Natural killer cell treated with Interleukin-12 subunit alpha and Interleukin-12 subunit beta and Interleukin-15 and Interleukin-18, amount 100 ng/mL, for 72 hours (primary cell): ENCODE measurements at regions not wholly inside any gene's neighbourhood (a gene's known extent, or its start where the extent isn't known, plus 50 kb on each side); places are given as distances from the start of the nearest gene placed in this dataset.
"Not testable (repeated sequence)": the region's sequence is repeated elsewhere in the genome, so short reads cannot be mapped to it uniquely, and the experiment has no call there.

Experiments
- ATAC-seq, 2 donors: fragments of 150-1000 bp; cut with Tn5 transposase in 1 of 2; sonication (Bioruptor Pico), chemical (Tn5 transposase) in 1 of 2; 2 replicates each; pipeline ENCODE4 v1.10.0; 2021
- DNase-seq: peaks from one replicate; pipeline ENCODE4 v3.0.0; 2022; ENCODE audit warnings: low spot score
- H3K27ac Mint-ChIP-seq, 2 donors: 1 replicate in 1 of 2; 2 replicates in 1 of 2; pipeline ENCODE4 v1.8.0; 2022; ENCODE audit warnings: mixed read lengths in 2 of 2, mild to moderate bottlenecking in 1 of 2, moderate library complexity in 1 of 2
- H3K27me3 Mint-ChIP-seq, 2 donors: 1 replicate in 1 of 2; 2 replicates in 1 of 2; pipeline ENCODE4 v1.8.0; 2022; ENCODE audit warnings: mixed read lengths in 2 of 2
- H3K36me3 Mint-ChIP-seq: one replicate; pipeline ENCODE4 v1.8.0; 2022; ENCODE audit warnings: mixed read lengths
- H3K4me1 Mint-ChIP-seq, 2 donors: 1 replicate in 1 of 2; 2 replicates in 1 of 2; pipeline ENCODE4 v1.8.0; 2022; ENCODE audit warnings: low read depth in 2 of 2, mixed read lengths in 2 of 2, mild to moderate bottlenecking in 1 of 2
- H3K4me3 Mint-ChIP-seq: one replicate; pipeline ENCODE4 v1.8.0; 2022; ENCODE audit warnings: mixed read lengths
- H3K9me3 Mint-ChIP-seq: 2 replicates; pipeline ENCODE4 v1.8.0; 2022; ENCODE audit warnings: mixed read lengths

DNA sequence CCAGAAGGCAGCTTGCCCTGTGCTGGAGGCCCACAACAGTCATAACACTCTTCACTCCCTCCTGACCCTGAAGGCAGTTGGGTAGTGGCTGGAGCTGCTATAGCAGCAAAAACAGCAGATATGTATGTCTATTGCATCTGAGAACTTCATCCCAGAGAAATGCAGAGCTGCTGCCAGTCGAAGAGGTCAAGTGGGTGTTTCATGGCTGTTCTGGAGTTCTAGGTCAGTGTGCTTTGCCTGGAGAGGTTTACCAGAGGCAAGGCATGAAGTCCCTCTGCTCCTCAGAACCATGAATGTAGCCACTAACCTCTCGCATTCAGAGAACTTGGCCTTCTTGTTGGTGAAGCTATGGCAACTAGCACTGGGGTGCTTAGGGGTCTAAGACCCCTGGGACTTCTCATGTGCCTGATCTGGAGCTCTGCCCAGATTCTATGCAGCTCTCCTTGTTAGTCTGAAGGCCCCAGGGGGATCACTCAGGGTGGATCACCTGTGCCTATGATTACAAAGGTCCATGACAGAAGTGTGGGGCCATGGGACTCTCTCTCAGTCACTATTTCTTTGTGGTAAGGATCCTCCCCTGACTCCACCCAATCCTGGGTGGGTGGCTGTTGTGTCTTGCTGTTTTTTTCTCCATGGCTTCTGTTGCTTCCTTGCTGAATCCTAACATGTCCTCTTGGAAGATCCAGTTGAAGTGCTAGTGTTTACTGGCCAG lies 637.7 kb upstream of the TPTE start:
- H3K27me3 Mint-ChIP-seq, H3K4me3 Mint-ChIP-seq, DNase-seq, ATAC-seq, H3K4me1 Mint-ChIP-seq, H3K27ac Mint-ChIP-seq: not testable (repeated sequence)
- peaks cover 14% of the 10 kb centered on the region for H3K36me3 Mint-ChIP-seq
- H3K9me3 Mint-ChIP-seq: peaks cover 14% of the 10 kb centered on the region

DNA sequence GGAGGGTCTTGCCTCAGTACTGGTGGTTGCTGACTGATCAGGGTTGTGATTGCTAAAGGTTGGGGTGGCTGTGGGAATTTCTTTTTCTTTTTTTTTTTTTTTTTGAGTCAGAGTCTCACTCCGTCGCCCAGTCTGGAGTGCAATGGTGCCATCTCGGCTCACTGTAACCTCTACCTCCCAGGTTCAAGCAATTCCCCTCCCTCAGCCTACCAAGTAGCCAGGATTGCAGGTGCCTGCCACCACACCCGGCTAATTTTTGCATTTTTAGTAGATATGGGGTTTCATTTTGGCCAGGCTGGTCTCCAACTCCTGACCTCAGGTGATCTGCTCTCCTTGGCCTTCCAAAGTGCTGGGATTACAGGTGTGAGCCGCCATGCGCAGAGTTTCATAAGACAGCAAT lies 632.9 kb upstream of the TPTE start:
- not testable (repeated sequence) for H3K27ac Mint-ChIP-seq, ATAC-seq, H3K36me3 Mint-ChIP-seq, H3K4me3 Mint-ChIP-seq, H3K4me1 Mint-ChIP-seq, H3K9me3 Mint-ChIP-seq, DNase-seq, H3K27me3 Mint-ChIP-seq

DNA sequence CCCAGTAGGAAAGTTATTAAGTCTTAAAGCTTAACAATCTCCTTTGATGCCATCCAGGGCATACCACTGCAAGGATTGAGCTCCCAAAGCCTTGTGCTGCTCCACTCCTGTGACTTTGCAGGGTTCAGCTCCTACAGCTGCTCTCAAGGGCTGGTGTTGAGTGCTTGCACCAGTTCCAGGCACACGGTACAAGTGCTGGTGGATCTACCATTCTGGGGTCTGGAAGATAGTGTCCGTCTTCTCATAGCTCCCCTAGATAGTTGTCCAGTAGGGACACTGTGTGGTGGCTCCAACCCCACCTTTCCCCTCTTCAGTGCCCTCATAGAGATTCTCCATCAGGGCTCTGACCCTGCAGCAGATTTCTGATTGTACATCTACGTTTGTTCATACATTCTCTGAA lies 617.8 kb upstream of the TPTE start:
- not testable (repeated sequence) for H3K4me3 Mint-ChIP-seq, H3K4me1 Mint-ChIP-seq, H3K27ac Mint-ChIP-seq, ATAC-seq, H3K27me3 Mint-ChIP-seq, DNase-seq, H3K36me3 Mint-ChIP-seq
- peaks cover 17% of the 10 kb centered on the region for H3K9me3 Mint-ChIP-seq

DNA sequence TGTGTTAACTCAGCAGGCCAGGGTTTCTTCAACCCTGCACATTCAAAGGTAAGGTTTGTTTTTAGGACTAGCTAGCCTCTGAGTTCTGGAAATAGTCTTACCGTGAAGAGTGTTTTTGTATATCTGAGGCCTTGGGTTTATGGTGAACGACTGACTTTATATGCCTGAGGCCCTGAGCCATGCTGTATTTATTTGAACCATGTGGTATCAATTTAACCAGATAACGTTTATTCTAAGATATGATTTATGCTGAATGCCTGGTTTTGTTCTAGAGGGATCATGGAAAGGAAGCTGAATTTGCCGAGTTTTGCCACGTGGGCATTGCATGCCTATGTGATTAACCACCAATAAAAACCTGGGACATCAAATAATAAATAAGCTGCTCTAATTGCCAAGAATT lies 607.2 kb upstream of the TPTE start:
- not testable (repeated sequence) for H3K4me3 Mint-ChIP-seq, H3K4me1 Mint-ChIP-seq, ATAC-seq, H3K36me3 Mint-ChIP-seq, H3K27ac Mint-ChIP-seq, H3K27me3 Mint-ChIP-seq, DNase-seq
- H3K9me3 Mint-ChIP-seq: peaks cover 14% of the 10 kb centered on the region

DNA sequence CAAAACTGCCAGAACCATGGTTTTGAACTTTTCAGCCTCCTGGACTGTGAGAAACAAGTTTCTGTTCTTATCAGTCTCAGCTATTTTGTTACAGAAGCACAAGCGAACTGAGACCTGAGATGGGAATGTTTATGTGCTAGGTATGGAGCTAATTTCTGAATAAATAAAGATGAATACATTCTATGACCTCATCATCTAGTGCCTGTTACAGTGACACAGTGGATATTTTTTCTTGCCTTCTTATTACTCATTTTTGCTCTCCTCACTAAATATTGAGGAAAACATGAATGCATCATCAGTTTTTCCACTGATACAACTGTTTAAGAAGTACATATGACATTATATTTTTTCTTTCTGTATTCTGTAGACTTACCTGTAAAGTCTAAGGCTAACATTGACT lies 601.9 kb upstream of the TPTE start:
- not testable (repeated sequence) for H3K27me3 Mint-ChIP-seq, H3K36me3 Mint-ChIP-seq, DNase-seq, H3K9me3 Mint-ChIP-seq, ATAC-seq, H3K27ac Mint-ChIP-seq, H3K4me3 Mint-ChIP-seq, H3K4me1 Mint-ChIP-seq

DNA sequence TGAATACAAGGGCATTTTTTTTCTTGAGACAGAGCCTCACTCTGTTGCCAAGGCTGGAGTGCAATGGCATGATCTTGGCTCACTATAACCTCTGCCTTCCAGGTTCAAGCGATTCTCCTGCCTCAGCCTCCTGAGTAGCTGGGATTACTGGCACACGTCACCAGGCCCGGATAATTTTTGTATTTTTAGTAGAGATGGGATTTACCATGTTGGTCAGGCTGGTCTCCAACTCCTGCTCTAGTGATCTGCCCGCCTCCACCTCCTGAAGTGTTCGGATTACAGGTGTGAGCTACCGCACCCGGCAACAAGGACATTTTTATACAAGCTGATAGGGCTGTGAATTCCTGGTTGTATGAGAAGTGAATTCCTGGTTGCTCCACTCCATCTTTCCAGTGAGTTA lies 577.7 kb upstream of the TPTE start:
- not testable (repeated sequence) for ATAC-seq, H3K4me3 Mint-ChIP-seq, DNase-seq

DNA sequence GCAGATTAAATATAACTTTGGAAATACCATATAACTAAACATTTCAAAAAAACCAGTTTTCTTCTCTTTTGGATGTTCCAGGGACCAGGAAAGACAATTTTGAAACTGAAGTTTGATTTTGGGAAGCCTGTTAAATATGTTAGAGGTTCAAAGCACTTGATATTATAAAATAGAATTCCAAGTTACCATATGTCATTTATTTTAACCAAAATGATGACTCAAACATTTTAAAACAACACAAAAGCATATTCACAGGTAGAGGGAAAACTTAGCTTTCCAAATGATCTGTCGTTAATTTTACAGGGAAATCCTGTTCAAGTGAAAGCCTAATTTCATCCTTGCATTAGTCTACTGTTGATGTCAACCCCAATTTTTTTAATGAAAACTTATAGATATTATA lies 575.3 kb upstream of the TPTE start:
- not testable (repeated sequence) for H3K4me3 Mint-ChIP-seq, ATAC-seq, H3K27me3 Mint-ChIP-seq, H3K27ac Mint-ChIP-seq, DNase-seq, H3K4me1 Mint-ChIP-seq
- peaks cover 23% of the 10 kb centered on the region for H3K9me3 Mint-ChIP-seq
- H3K36me3 Mint-ChIP-seq: peaks cover 18% of the 10 kb centered on the region

More for the DNA sequence above, 577.7 kb upstream of the TPTE start:
- Mint-ChIP-seq H3K36me3 (peaks cover 10% of the 10 kb centered on the region), H3K9me3 (peaks cover 19% of the 10 kb centered on the region)
- not testable (repeated sequence) for H3K27ac Mint-ChIP-seq, H3K4me1 Mint-ChIP-seq, H3K27me3 Mint-ChIP-seq

DNA sequence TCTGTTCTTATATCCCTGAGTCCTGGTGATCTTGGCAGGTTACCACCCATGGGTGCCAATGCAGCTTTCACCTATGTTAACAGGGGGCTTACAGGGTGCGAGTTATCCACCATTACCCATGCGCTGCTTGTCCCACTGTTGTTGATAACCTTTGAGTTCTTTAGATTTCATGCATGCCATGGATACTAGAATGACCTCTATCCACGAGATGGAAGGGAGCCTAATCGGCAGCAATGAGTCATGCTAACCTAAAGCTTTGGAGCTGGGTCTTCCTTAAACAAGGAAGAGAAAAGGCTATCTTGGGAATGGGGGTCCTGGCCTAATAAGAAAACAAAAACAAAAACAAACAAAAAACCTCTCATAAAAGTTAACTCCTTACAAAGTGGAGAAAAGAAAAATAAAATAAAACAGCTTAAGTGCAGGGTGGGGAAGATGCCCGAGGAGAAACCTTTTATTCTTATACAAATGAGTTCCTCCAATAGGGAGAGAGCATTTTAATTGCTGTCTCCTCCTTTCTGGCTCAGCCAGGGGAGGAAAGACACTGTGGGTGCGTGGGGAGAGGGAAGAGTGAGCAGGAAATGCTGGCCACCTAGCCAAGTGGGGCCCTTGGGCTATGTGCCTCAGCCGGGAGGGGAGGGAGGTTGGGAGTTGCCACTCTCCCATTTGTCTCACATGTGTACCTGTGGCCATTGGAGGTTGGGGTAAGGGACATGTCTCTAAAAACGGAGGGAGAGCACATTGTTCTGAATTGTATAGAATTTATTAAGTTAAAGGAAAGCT lies 571.7 kb upstream of the TPTE start:
- H3K4me3 Mint-ChIP-seq, H3K27me3 Mint-ChIP-seq, H3K27ac Mint-ChIP-seq, DNase-seq, H3K4me1 Mint-ChIP-seq, ATAC-seq: not testable (repeated sequence)
- Mint-ChIP-seq H3K9me3 (peaks cover 14% of the 10 kb centered on the region), H3K36me3 (peaks cover 15% of the 10 kb centered on the region)

DNA sequence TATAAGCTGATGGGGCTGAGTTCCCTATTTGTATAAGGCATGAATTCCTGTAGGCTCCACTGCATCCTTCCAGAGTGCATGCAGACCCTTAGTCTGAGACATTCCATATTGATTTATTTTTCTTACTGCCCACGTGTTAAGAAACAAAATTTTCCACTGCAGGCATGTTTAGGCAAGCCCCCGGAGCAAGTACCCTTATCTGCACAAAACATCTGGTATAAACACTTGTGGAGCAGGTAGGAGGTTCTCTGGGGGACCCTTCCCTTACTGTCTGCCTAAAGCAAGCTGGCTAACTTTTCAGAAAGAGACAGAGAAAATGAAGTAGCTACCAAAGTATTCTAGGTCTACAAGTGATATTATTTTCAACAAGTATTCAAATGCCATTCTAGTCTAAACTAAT lies 571.0 kb upstream of the TPTE start:
- not testable (repeated sequence) for ATAC-seq

DNA sequence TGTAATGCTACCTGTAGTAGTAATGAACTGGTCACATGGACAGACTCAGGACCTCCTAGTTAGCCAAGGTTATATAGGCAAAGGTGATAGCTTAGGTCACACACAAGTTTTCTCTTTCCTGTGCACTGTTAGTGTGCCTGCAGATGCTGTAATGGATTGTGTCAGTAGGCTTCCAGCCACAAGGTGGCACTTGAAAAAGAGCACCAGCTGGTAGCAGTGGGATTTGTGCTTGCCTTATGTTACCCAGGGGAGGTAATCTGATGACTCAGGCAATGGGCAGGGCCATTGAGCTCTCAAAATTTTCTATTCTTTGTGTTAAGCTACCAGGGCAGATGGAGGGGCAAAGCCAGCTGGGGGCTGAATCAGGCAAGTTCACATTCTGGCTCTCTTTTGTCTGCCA lies 562.6 kb upstream of the TPTE start:
- H3K27ac Mint-ChIP-seq, H3K4me3 Mint-ChIP-seq, DNase-seq, H3K36me3 Mint-ChIP-seq, H3K27me3 Mint-ChIP-seq, H3K9me3 Mint-ChIP-seq, ATAC-seq, H3K4me1 Mint-ChIP-seq: not testable (repeated sequence)

More for the DNA sequence above, 571.0 kb upstream of the TPTE start:
- H3K4me3 Mint-ChIP-seq, H3K27me3 Mint-ChIP-seq, DNase-seq, H3K27ac Mint-ChIP-seq, H3K4me1 Mint-ChIP-seq: not testable (repeated sequence)
- H3K9me3 Mint-ChIP-seq: peaks cover 14% of the 10 kb centered on the region
- peaks cover 13% of the 10 kb centered on the region for H3K36me3 Mint-ChIP-seq

DNA sequence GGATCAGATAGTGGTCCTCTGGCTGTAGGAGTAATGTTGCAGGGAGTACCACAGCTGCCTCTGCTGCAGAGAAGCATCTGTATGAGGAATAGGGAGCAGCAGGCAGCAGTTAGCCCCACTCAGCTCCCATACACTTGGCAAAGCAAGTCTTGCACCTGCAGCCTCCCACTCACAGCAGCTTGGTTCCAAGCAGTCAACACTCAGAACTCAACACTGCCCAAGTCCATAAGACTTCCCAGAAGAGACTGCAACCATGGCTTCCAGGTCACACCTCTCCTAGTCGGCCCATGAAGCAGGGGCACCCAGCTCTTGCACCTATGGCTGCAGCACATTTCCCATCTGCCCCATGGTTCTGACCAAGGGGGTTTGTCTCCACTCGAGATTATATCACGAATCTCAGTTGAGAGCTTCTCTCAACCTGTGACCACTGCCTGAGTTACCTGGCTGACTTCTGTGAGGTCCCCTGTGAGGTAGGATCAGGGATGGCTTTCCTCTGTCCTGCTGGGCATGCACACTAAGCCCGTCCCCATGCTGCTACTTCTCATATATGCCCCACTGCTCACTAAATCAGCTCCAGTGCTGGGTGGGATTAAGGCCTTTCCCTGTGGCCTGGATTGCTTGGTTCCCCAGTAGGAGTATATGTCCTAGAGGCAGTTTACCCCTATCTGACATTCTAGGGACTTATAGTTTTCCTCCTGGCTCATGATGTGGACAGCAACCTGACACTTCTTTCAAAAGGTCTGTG lies 562.0 kb upstream of the TPTE start:
- DNase-seq, H3K27ac Mint-ChIP-seq, H3K9me3 Mint-ChIP-seq, H3K27me3 Mint-ChIP-seq, H3K4me1 Mint-ChIP-seq, H3K36me3 Mint-ChIP-seq, ATAC-seq, H3K4me3 Mint-ChIP-seq: not testable (repeated sequence)

DNA sequence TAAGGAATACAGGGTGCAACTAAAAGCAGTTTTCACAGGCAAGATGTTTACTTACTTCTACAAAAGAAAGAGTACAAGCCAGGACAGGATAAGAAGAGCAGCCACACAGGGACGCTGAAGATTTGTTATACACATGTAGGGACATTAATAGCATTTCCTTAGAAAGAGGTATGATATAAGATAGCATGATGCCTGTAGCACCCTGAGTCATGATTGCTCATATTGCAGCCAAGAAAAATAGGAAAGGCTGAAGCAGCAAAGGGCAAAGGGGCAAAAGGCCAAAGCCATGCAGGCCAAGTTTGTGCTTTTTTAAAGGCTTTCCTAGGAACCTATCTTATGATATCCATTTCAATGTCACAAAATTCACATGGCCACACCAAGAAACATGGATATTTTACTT lies 552.0 kb upstream of the TPTE start:
- H3K36me3 Mint-ChIP-seq: peaks cover 14% of the 10 kb centered on the region
- not testable (repeated sequence) for DNase-seq, H3K4me1 Mint-ChIP-seq, H3K4me3 Mint-ChIP-seq, H3K27ac Mint-ChIP-seq, ATAC-seq, H3K27me3 Mint-ChIP-seq
- peaks cover 19% of the 10 kb centered on the region for H3K9me3 Mint-ChIP-seq

DNA sequence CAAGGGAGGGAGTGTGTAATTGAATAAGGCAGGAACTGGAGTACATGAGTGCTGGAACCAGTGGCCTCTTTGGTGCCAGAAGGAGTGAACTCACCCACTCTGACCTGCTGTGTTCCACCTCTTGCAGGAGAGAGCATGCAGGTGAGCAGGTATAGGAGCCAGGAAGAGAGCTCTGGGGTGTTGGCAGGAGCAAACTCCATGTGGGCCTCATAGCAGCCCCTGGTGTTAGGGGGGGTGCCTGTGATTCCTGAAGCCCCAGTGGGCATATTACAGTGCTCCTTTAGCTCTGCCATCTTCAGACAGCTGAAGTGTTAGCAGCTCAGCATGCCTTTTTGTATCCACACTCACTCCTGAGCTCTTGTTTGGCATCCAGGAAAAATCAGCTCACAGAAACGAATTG lies 549.4 kb upstream of the TPTE start:
- not testable (repeated sequence) for ATAC-seq, H3K36me3 Mint-ChIP-seq, H3K27ac Mint-ChIP-seq, H3K4me1 Mint-ChIP-seq, H3K27me3 Mint-ChIP-seq, H3K4me3 Mint-ChIP-seq, DNase-seq
- peaks cover 13% of the 10 kb centered on the region for H3K9me3 Mint-ChIP-seq

DNA sequence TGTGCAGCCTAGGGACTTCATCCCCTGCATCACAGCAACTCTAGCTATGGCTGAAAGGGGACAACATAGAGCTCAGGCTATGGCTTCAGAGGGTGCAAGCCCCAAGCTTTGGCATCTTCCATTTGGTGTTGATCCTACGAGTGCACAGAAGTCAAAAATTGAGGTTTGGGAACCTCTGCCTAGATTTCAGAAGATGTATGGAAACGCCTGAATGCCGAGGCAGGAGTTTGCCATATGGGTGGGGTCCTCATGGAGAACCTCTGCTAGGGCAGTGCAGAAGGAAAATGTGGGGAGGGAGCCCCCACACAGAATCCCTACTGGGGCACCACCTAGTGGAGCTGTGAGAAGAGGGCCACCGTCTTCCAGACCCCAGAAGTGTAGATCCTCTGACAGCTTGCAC lies 543.0 kb upstream of the TPTE start:
- H3K9me3 Mint-ChIP-seq: peaks cover 20% of the 10 kb centered on the region
- H3K27me3 Mint-ChIP-seq, DNase-seq, H3K27ac Mint-ChIP-seq, ATAC-seq, H3K4me1 Mint-ChIP-seq, H3K4me3 Mint-ChIP-seq: not testable (repeated sequence)
- H3K36me3 Mint-ChIP-seq: peaks cover 23% of the 10 kb centered on the region
